ENCODE measurements at regions not wholly inside any gene's neighbourhood (a gene's known extent, or its start where the extent isn't known, plus 50 kb on each side); places are given as distances from the start of the nearest gene placed in this dataset.

GRCh38 chr5:8756498-8757084 lies 789.3 kb downstream of the SEMA5A start:
- Histone ChIP-seq H3F3A (ENCODE audit: control insufficient read depth, insufficient read depth) (no peaks in the 10 kb centered on the region), H3K36me3 (ENCODE audit: control insufficient read depth, low read length) (no peaks in the 10 kb centered on the region), H3K4me2 (ENCODE audit: low read length) (no peak overlapping the region), H3K79me2 (ENCODE audit: control insufficient read depth, low read length) (no peaks in the 10 kb centered on the region), H3K27me3 (ENCODE audit: control insufficient read depth, low read length) (no peaks in the 10 kb centered on the region), H3K9me2 (replicated peaks; ENCODE audit: control insufficient read depth, low read length) (no peaks in the 10 kb centered on the region), H3K4me1 (ENCODE audit: control insufficient read depth, low read length) (no peaks in the 10 kb centered on the region), H3K4me3 (ENCODE audit: low read length) (no peak overlapping the region), H4K20me1 (ENCODE audit: control insufficient read depth, insufficient read depth, low read depth, low read length) (no peaks in the 10 kb centered on the region), H3K27ac (ENCODE audit: low read depth, low read length) (no peak overlapping the region), H3K9me3 (ENCODE audit: control insufficient read depth, insufficient read depth, low read length) (no peaks in the 10 kb centered on the region)
- TF ChIP-seq CTCF (IDR thresholded peaks at IDR 0.05; ENCODE audit: low read depth, low read length, poor library complexity, severe bottlenecking) (peak; percentile 28), EZH2phosphoT487 (IDR thresholded peaks at IDR 0.05; ENCODE audit: borderline replicate concordance, low read length) (no peak)

GRCh38 chr5:8765886-8766285 lies 780.0 kb downstream of the SEMA5A start:
- no peaks in the 10 kb centered on the region for H3F3A ChIP-seq (ENCODE audit: control insufficient read depth, insufficient read depth)
- no peak overlapping the region for H3K4me2 ChIP-seq (ENCODE audit: low read length)
- H3K79me2 ChIP-seq (ENCODE audit: control insufficient read depth, low read length): no peaks in the 10 kb centered on the region
- H4K20me1 ChIP-seq (ENCODE audit: control insufficient read depth, insufficient read depth, low read depth, low read length): no peaks in the 10 kb centered on the region
- H3K4me1 ChIP-seq (ENCODE audit: control insufficient read depth, low read length): no peaks in the 10 kb centered on the region
- no peak overlapping the region for H3K27ac ChIP-seq (ENCODE audit: low read depth, low read length)
- TF ChIP-seq EZH2phosphoT487 (IDR thresholded peaks at IDR 0.05; ENCODE audit: borderline replicate concordance, low read length): no peak
- no peak for TF ChIP-seq CTCF (IDR thresholded peaks at IDR 0.05; ENCODE audit: low read depth, low read length, poor library complexity, severe bottlenecking)
- H3K36me3 ChIP-seq (ENCODE audit: control insufficient read depth, low read length): no peaks in the 10 kb centered on the region
- H3K9me3 ChIP-seq (ENCODE audit: control insufficient read depth, insufficient read depth, low read length): no peaks in the 10 kb centered on the region
- no peaks in the 10 kb centered on the region for H3K27me3 ChIP-seq (ENCODE audit: control insufficient read depth, low read length)
- H3K4me3 ChIP-seq (ENCODE audit: low read length): no peak overlapping the region
- H3K9me2 ChIP-seq (replicated peaks; ENCODE audit: control insufficient read depth, low read length): no peaks in the 10 kb centered on the region

- Histone ChIP-seq H3K9me3 (ENCODE audit: control insufficient read depth, insufficient read depth, low read length) (no peaks in the 10 kb centered on the region), H3K27ac (ENCODE audit: low read depth, low read length) (no peak overlapping the region), H3K27me3 (ENCODE audit: control insufficient read depth, low read length) (no peaks in the 10 kb centered on the region), H4K20me1 (ENCODE audit: control insufficient read depth, insufficient read depth, low read depth, low read length) (no peaks in the 10 kb centered on the region), H3K9me2 (replicated peaks; ENCODE audit: control insufficient read depth, low read length) (no peaks in the 10 kb centered on the region), H3K36me3 (ENCODE audit: control insufficient read depth, low read length) (no peaks in the 10 kb centered on the region), H3K79me2 (ENCODE audit: control insufficient read depth, low read length) (no peaks in the 10 kb centered on the region), H3K4me3 (ENCODE audit: low read length) (no peak overlapping the region), H3F3A (ENCODE audit: control insufficient read depth, insufficient read depth) (no peaks in the 10 kb centered on the region), H3K4me1 (ENCODE audit: control insufficient read depth, low read length) (no peaks in the 10 kb centered on the region), H3K4me2 (ENCODE audit: low read length) (no peak overlapping the region)
- TF ChIP-seq CTCF (IDR thresholded peaks at IDR 0.05; ENCODE audit: low read depth, low read length, poor library complexity, severe bottlenecking): no peak
- TF ChIP-seq EZH2phosphoT487 (IDR thresholded peaks at IDR 0.05; ENCODE audit: borderline replicate concordance, low read length): no peak
Measured at GRCh38 chr5:8766448-8766847, 779.4 kb downstream of the SEMA5A start.
